ENCODE measurements at regions not wholly inside any gene's neighbourhood (a gene's known extent, or its start where the extent isn't known, plus 50 kb on each side); places are given as distances from the start of the nearest gene placed in this dataset.

- TF ChIP-seq, protein P1, sequence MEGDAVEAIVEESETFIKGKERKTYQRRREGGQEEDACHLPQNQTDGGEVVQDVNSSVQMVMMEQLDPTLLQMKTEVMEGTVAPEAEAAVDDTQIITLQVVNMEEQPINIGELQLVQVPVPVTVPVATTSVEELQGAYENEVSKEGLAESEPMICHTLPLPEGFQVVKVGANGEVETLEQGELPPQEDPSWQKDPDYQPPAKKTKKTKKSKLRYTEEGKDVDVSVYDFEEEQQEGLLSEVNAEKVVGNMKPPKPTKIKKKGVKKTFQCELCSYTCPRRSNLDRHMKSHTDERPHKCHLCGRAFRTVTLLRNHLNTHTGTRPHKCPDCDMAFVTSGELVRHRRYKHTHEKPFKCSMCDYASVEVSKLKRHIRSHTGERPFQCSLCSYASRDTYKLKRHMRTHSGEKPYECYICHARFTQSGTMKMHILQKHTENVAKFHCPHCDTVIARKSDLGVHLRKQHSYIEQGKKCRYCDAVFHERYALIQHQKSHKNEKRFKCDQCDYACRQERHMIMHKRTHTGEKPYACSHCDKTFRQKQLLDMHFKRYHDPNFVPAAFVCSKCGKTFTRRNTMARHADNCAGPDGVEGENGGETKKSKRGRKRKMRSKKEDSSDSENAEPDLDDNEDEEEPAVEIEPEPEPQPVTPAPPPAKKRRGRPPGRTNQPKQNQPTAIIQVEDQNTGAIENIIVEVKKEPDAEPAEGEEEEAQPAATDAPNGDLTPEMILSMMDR (optimal IDR thresholded peaks at IDR 0.05 in 1 of 3, IDR thresholded peaks at IDR 0.05 in 1 of 3, conservative IDR thresholded peaks at IDR 0.05 in 1 of 3; ENCODE audit: extremely low read depth in 1 of 3, insufficient read depth in 2 of 3, low read length in 3 of 3), result no peak
- TF ChIP-seq EZH2 (IDR thresholded peaks at IDR 0.05; ENCODE audit: low read length), result no peak
Observed at GRCh38 chr16:35747658-35748455, 2288.4 kb downstream of the TP53TG3F start.

Measured in keratinocyte (primary cell).